Peyer's patch (tissue), 4 donors: ENCODE measurements at regions not wholly inside any gene's neighbourhood (a gene's known extent, or its start where the extent isn't known, plus 50 kb on each side); places are given as distances from the start of the nearest gene placed in this dataset.

Source experiments
- POLR2A ChIP-seq, 2 donors: fragments of 450-650 bp; IDR thresholded peaks; one replicate each; pipeline ENCODE4 v1.5.1; 2017; ENCODE audit warnings: antibody characterized with exemption in 2 of 2, mild to moderate bottlenecking in 2 of 2, moderate library complexity in 2 of 2
- TF ChIP-seq, protein P1 (sequence below), 6 experiments: fragments of 450-650 bp in 4 of 6; fragments of 200-600 bp in 2 of 6; sonication (generic) in 1 of 6; IDR thresholded peaks; one replicate each; pipeline ENCODE4 v1.5.1; 2017 to 2019; ENCODE audit warnings: antibody characterized with exemption in 6 of 6, mild to moderate bottlenecking in 3 of 6, moderate library complexity in 1 of 6

GRCh38 chr6:9621276-9621675 is 793.6 kb downstream of the TFAP2A start:
- no peak for TF ChIP-seq POLR2A (IDR thresholded peaks at IDR 0.05)
- TF ChIP-seq, protein P1, sequence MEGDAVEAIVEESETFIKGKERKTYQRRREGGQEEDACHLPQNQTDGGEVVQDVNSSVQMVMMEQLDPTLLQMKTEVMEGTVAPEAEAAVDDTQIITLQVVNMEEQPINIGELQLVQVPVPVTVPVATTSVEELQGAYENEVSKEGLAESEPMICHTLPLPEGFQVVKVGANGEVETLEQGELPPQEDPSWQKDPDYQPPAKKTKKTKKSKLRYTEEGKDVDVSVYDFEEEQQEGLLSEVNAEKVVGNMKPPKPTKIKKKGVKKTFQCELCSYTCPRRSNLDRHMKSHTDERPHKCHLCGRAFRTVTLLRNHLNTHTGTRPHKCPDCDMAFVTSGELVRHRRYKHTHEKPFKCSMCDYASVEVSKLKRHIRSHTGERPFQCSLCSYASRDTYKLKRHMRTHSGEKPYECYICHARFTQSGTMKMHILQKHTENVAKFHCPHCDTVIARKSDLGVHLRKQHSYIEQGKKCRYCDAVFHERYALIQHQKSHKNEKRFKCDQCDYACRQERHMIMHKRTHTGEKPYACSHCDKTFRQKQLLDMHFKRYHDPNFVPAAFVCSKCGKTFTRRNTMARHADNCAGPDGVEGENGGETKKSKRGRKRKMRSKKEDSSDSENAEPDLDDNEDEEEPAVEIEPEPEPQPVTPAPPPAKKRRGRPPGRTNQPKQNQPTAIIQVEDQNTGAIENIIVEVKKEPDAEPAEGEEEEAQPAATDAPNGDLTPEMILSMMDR (IDR thresholded peaks at IDR 0.05) = no peak
